B cell (primary cell): ENCODE measurements at regions not wholly inside any gene's neighbourhood (a gene's known extent, or its start where the extent isn't known, plus 50 kb on each side); places are given as distances from the start of the nearest gene placed in this dataset.

Experiments
- ATAC-seq: fragments of 200-7000 bp; cut with Tn5 transposase; one replicate; pipeline ENCODE4 v1.10.0; 2021; ENCODE audit warnings: low read depth, mild to moderate bottlenecking, moderate number of reproducible peaks, moderate library complexity
- CTCF ChIA-PET: fragments of 350-600 bp; sonication (Branson Sonifier 250); formaldehyde crosslinking; loops from one replicate; lab custom pipeline; 2021; ENCODE audit warnings: antibody characterized with exemption, inconsistent platforms; lab: Charles Lee
- POLR2A ChIA-PET: fragments of 350-600 bp; sonication (Branson Sonifier 250); formaldehyde crosslinking; loops from one replicate; lab custom pipeline; 2021; ENCODE audit warnings: antibody characterized with exemption; lab: Charles Lee
- DNase-seq: peaks from one replicate; pipeline ENCODE4 v3.0.0; 2013
- H2AFZ ChIP-seq: 2 replicates; pipeline ENCODE4 v1.6.1; 2012; ENCODE audit warnings: mild to moderate bottlenecking, low read depth, low read length; ENCODE audit not compliant: insufficient read depth, poor library complexity, severe bottlenecking
- H3K27ac ChIP-seq, 2 donors: 1 replicate in 1 of 2; 2 replicates in 1 of 2; pipeline ENCODE4 v1.5.1; 2012 to 2013; ENCODE audit warnings: low read length in 2 of 2, mild to moderate bottlenecking in 2 of 2, moderate library complexity in 1 of 2
- H3K27me3 ChIP-seq, 4 experiments: fragments of 200-600 bp in 1 of 4; sonication (generic) in 1 of 4; replicated peaks in 1 of 4; 1 replicate in 2 of 4; 2 replicates in 2 of 4; pipeline versions ENCODE4 v1.6.1 to v1.7.0; 2013 to 2016; ENCODE audit warnings: low read length in 3 of 4, mild to moderate bottlenecking in 2 of 4, mixed read lengths in 1 of 4, moderate library complexity in 1 of 4; ENCODE audit not compliant: insufficient read depth in 4 of 4, control insufficient read depth in 3 of 4; ENCODE audit errors: control extremely low read depth in 1 of 4
- H3K36me3 ChIP-seq, 2 experiments: replicated peaks in 1 of 2; 1 replicate in 1 of 2; 2 replicates in 1 of 2; pipeline versions ENCODE4 v1.6.1 to v1.7.1; 2013; ENCODE audit warnings: low read length in 1 of 2; ENCODE audit not compliant: insufficient read depth in 2 of 2, control insufficient read depth in 1 of 2; ENCODE audit errors: control extremely low read depth in 1 of 2, extremely low read depth in 1 of 2
- H3K4me1 ChIP-seq, 2 donors: fragments of 200-600 bp in 1 of 2; sonication (generic) in 1 of 2; 1 replicate in 1 of 2; 2 replicates in 1 of 2; pipeline versions ENCODE4 v1.5.1 to v1.6.1; 2013 to 2017; ENCODE audit warnings: low read length in 2 of 2; ENCODE audit not compliant: control insufficient read depth in 2 of 2, insufficient read depth in 2 of 2
- H3K4me2 ChIP-seq: replicated peaks from 2 replicates; pipeline ENCODE3; 2012; ENCODE audit warnings: mild to moderate bottlenecking, low read depth, low read length; ENCODE audit not compliant: poor library complexity, severe bottlenecking
- H3K4me3 ChIP-seq, 5 experiments: fragments of 200-600 bp in 1 of 5; sonication (generic) in 1 of 5; 1 replicate in 3 of 5; 2 replicates in 2 of 5; pipeline versions ENCODE4 v1.5.1 to v1.7.0; 2011 to 2016; ENCODE audit warnings: low read length in 4 of 5, mild to moderate bottlenecking in 4 of 5, low read depth in 2 of 5, control low read depth in 1 of 5, moderate library complexity in 1 of 5; ENCODE audit not compliant: insufficient read depth in 1 of 5; ENCODE audit errors: control extremely low read depth in 1 of 5, extremely low read depth in 1 of 5
- H3K79me2 ChIP-seq: fragments of 200-600 bp; sonication (generic); one replicate; pipeline ENCODE4 v1.6.0; 2016; ENCODE audit warnings: low read length; ENCODE audit not compliant: control insufficient read depth, insufficient read depth
- H3K9ac ChIP-seq: fragments of 200-600 bp; sonication (generic); 2 replicates; pipeline ENCODE4 v1.6.1; 2017; ENCODE audit warnings: mild to moderate bottlenecking, low read length, moderate library complexity
- H3K9me3 ChIP-seq, 3 donors: one replicate each; pipeline versions ENCODE4 v1.6.1 to v1.7.1; 2013; ENCODE audit warnings: low read length in 2 of 3; ENCODE audit not compliant: control insufficient read depth in 2 of 3, insufficient read depth in 1 of 3; ENCODE audit errors: control extremely low read depth in 1 of 3
- H4K20me1 ChIP-seq: 2 replicates; pipeline ENCODE4 v1.6.0; 2012; ENCODE audit warnings: mild to moderate bottlenecking, low read length; ENCODE audit not compliant: insufficient read depth, control insufficient read depth, poor library complexity, severe bottlenecking
- H3K27ac Mint-ChIP-seq: one replicate; pipeline ENCODE4 v1.8.0; 2021; ENCODE audit warnings: mixed read lengths
- H3K27me3 Mint-ChIP-seq: one replicate; pipeline ENCODE4 v1.8.0; 2021; ENCODE audit warnings: mixed read lengths
- H3K4me1 Mint-ChIP-seq: one replicate; pipeline ENCODE4 v1.8.0; 2021; ENCODE audit warnings: mixed read lengths
- H3K4me3 Mint-ChIP-seq: one replicate; pipeline ENCODE4 v1.8.0; 2021; ENCODE audit warnings: mixed read lengths
- H3K9me3 Mint-ChIP-seq: one replicate; pipeline ENCODE4 v1.8.0; 2022; ENCODE audit warnings: mixed read lengths; ENCODE audit not compliant: insufficient read depth
- CTCF ChIP-seq: fragments of 200-600 bp; IDR thresholded peaks from one replicate; pipeline ENCODE4 v1.8.0; 2022; ENCODE audit warnings: antibody characterized with exemption, mild to moderate bottlenecking
- EZH2 ChIP-seq: IDR thresholded peaks from 2 replicates; pipeline ENCODE4 v1.6.1; 2012; ENCODE audit warnings: borderline replicate concordance, low read depth, mild to moderate bottlenecking, moderate library complexity, low read length; ENCODE audit not compliant: insufficient read depth, poor library complexity, severe bottlenecking
- WGBS: methylation state at CpG from one replicate; pipeline ENCODE4 v1.1.5; 2013; ENCODE audit warnings: missing lambda C conversion rate; ENCODE audit not compliant: insufficient coverage; 5-methylcytosine and 5-hydroxymethylcytosine counted together
- intact Hi-C: fragments of 100-400 bp; cut with micrococcal nuclease; formaldehyde crosslinking; loops from one replicate; pipeline ENCODE4 v1.10.0; 2022

GRCh38 chr2:8371653-8372052 lies 310.2 kb upstream of the ID2 start:
- H3K9me3 Mint-ChIP-seq = peaks cover 4% of the 10 kb centered on the region
- H3K27me3 Mint-ChIP-seq = peaks cover 42% of the 10 kb centered on the region
- TF ChIP-seq CTCF = no peak
- TF ChIP-seq EZH2 = no peak
- no peak overlapping the region for H3K27ac Mint-ChIP-seq
- Histone ChIP-seq H3K79me2 (no peaks in the 10 kb centered on the region), H3K27me3 (peaks cover 0 to 10% (median 2%) of the 10 kb centered on the region in 4 experiments), H3K9ac (no peak overlapping the region), H3K4me2 (no peak overlapping the region), H3K36me3 (no peaks in the 10 kb centered on the region), H3K9me3 (peaks cover 0 to 4% (median 2%) of the 10 kb centered on the region in 3 donors), H3K4me1 (no peaks in the 10 kb centered on the region), H3K27ac (no peak overlapping the region), H3K4me3 (no peak overlapping the region), H2AFZ (no peak overlapping the region), H4K20me1 (no peaks in the 10 kb centered on the region)
- ChIA-PET POLR2A (no interaction called here), CTCF (no interaction called here)
- H3K4me1 Mint-ChIP-seq = no peaks in the 10 kb centered on the region
- no peak overlapping the region for H3K4me3 Mint-ChIP-seq
- no peak for DNase-seq
- ATAC-seq = no peak
- WGBS = no CpG with 5 or more reads among the region's 4 CpGs
- intact Hi-C loops = no loop called here

- Histone ChIP-seq H3K27ac (no peak overlapping the region), H4K20me1 (no peaks in the 10 kb centered on the region), H3K36me3 (no peaks in the 10 kb centered on the region), H3K9me3 (peaks cover 0 to 4% (median 2%) of the 10 kb centered on the region in 3 donors), H3K9ac (no peak overlapping the region), H3K4me2 (no peak overlapping the region), H2AFZ (no peak overlapping the region), H3K79me2 (no peaks in the 10 kb centered on the region), H3K4me3 (no peak overlapping the region), H3K4me1 (peaks cover 2 to 3% of the 10 kb centered on the region in 2 donors), H3K27me3 (peaks cover 0 to 22% (median 4%) of the 10 kb centered on the region in 4 experiments)
- POLR2A ChIA-PET = no interaction called here
- H3K27me3 Mint-ChIP-seq = peaks cover 48% of the 10 kb centered on the region
- CTCF ChIA-PET = no interaction called here
- WGBS = 100% methylated on average over 2 of the region's 9 CpGs
- DNase-seq = no peak
- TF ChIP-seq CTCF (no peak), EZH2 (no peak)
- intact Hi-C loops = no loop called here
- H3K9me3 Mint-ChIP-seq = peaks cover 4% of the 10 kb centered on the region
- H3K4me1 Mint-ChIP-seq = peaks cover 2% of the 10 kb centered on the region
- H3K4me3 Mint-ChIP-seq = no peak overlapping the region
- no peak overlapping the region for H3K27ac Mint-ChIP-seq
- ATAC-seq = no peak
Measured at GRCh38 chr2:8374782-8375181, 307.1 kb upstream of the ID2 start.
